Keratinocyte (primary cell): ENCODE measurements at regions not wholly inside any gene's neighbourhood (a gene's known extent, or its start where the extent isn't known, plus 50 kb on each side); places are given as distances from the start of the nearest gene placed in this dataset.

Source experiments
- DNase-seq: peaks from one replicate; pipeline ENCODE4 v3.0.0-alpha.2; 2011; ENCODE audit warnings: low read depth, missing footprints, low spot score
- FAIRE-seq: peaks from 2 replicates; lab custom pipeline; 2011; peaks lifted over from hg19 to GRCh38; lab: Jason Lieb, UNC
- H2AFZ ChIP-seq: 2 replicates; pipeline ENCODE4 v1.6.0; 2012; ENCODE audit warnings: low read length, control low read depth, inconsistent platforms; ENCODE audit not compliant: control insufficient read depth
- H3K27ac ChIP-seq: 2 replicates; pipeline ENCODE4 v1.5.1; 2011; ENCODE audit warnings: low read length; ENCODE audit not compliant: control insufficient read depth, insufficient read depth
- H3K27me3 ChIP-seq: 3 replicates; pipeline ENCODE4 v1.6.0; 2011; ENCODE audit warnings: low read length; ENCODE audit not compliant: control insufficient read depth, insufficient read depth; ENCODE audit errors: extremely low read depth
- H3K36me3 ChIP-seq, 2 experiments: 2 replicates in 1 of 2; 3 replicates in 1 of 2; pipeline ENCODE4 v1.5.1; 2011; ENCODE audit warnings: low read length in 2 of 2, mild to moderate bottlenecking in 1 of 2; ENCODE audit not compliant: control insufficient read depth in 2 of 2, insufficient read depth in 2 of 2; ENCODE audit errors: extremely low read depth in 1 of 2
- H3K4me1 ChIP-seq: 3 replicates; pipeline ENCODE4 v1.5.1; 2011; ENCODE audit warnings: low read length; ENCODE audit not compliant: control insufficient read depth, insufficient read depth; ENCODE audit errors: extremely low read depth
- H3K4me2 ChIP-seq: 3 replicates; pipeline ENCODE4 v1.6.0; 2011; ENCODE audit warnings: low read depth, low read length; ENCODE audit not compliant: control insufficient read depth, insufficient read depth; ENCODE audit errors: extremely low read depth
- H3K4me3 ChIP-seq, 3 experiments: fragments of 200-600 bp in 1 of 3; sonication (generic) in 1 of 3; 2 replicates in 2 of 3; 3 replicates in 1 of 3; pipeline ENCODE4 v1.5.1; 2011 to 2016; ENCODE audit warnings: low read length in 3 of 3, mild to moderate bottlenecking in 3 of 3, control low read depth in 2 of 3, inconsistent platforms in 1 of 3, low read depth in 1 of 3, mixed read lengths in 1 of 3, mixed run types in 1 of 3, moderate library complexity in 1 of 3; ENCODE audit not compliant: control insufficient read depth in 2 of 3, insufficient read depth in 2 of 3; ENCODE audit errors: extremely low read depth in 1 of 3
- H3K79me2 ChIP-seq: 2 replicates; pipeline ENCODE4 v1.6.0; 2012; ENCODE audit warnings: low read length; ENCODE audit not compliant: control insufficient read depth, insufficient read depth
- H3K9ac ChIP-seq: 3 replicates; pipeline ENCODE4 v1.6.0; 2011; ENCODE audit warnings: low read length; ENCODE audit not compliant: control insufficient read depth, insufficient read depth; ENCODE audit errors: extremely low read depth
- H3K9me1 ChIP-seq: 3 replicates; pipeline ENCODE4 v1.6.0; 2011; ENCODE audit warnings: low read length; ENCODE audit not compliant: control insufficient read depth, insufficient read depth; ENCODE audit errors: extremely low read depth
- H3K9me3 ChIP-seq: 2 replicates; pipeline ENCODE4 v1.5.1; 2012; ENCODE audit warnings: low read depth, low read length; ENCODE audit not compliant: control insufficient read depth
- H4K20me1 ChIP-seq: 3 replicates; pipeline ENCODE4 v1.6.0; 2011; ENCODE audit warnings: low read length; ENCODE audit not compliant: control insufficient read depth, insufficient read depth; ENCODE audit errors: extremely low read depth
- CTCF ChIP-seq, 3 experiments: IDR thresholded peaks in 1 of 3; conservative IDR thresholded peaks in 1 of 3; optimal IDR thresholded peaks in 1 of 3; 2 replicates in 2 of 3; 3 replicates in 1 of 3; pipeline versions ENCODE3 to v1.5.1; 2011; ENCODE audit warnings: low read length in 3 of 3, mild to moderate bottlenecking in 3 of 3, moderate library complexity in 2 of 3, control low read depth in 1 of 3, inconsistent platforms in 1 of 3; ENCODE audit not compliant: insufficient read depth in 2 of 3; ENCODE audit errors: extremely low read depth in 1 of 3
- EZH2 ChIP-seq: IDR thresholded peaks from one replicate; pipeline ENCODE4 v1.6.1; 2012; ENCODE audit warnings: inconsistent platforms, mild to moderate bottlenecking, low read length, moderate library complexity
- dilution Hi-C: fragments of 300-500 bp; cut with MboI; formaldehyde crosslinking; loops from one replicate; pipeline ENCODE4 v1.7.0; 2020; ENCODE audit warnings: low sequenced_read_pairs; ENCODE audit not compliant: extremely low pct_ligation_motif_present

- no peak overlapping the region for H3K9ac ChIP-seq
- H3K36me3 ChIP-seq = no peaks in the 10 kb centered on the region
- no peak for DNase-seq
- no peak overlapping the region for H2AFZ ChIP-seq
- FAIRE-seq = no peak
- H3K4me3 ChIP-seq = no peak overlapping the region
- H3K27ac ChIP-seq = no peak overlapping the region
- H3K9me1 ChIP-seq = no peaks in the 10 kb centered on the region
- TF ChIP-seq CTCF (optimal IDR thresholded peaks at IDR 0.05 in 1 of 3, IDR thresholded peaks at IDR 0.05 in 1 of 3, conservative IDR thresholded peaks at IDR 0.05 in 1 of 3; ENCODE audit: extremely low read depth in 1 of 3, insufficient read depth in 2 of 3, low read length in 3 of 3) (no peak), EZH2 (no peak)
- H3K4me2 ChIP-seq = no peak overlapping the region
- peaks cover 9% of the 10 kb centered on the region for H3K79me2 ChIP-seq
- H3K4me1 ChIP-seq = peaks cover 7% of the 10 kb centered on the region
- H3K9me3 ChIP-seq = no peaks in the 10 kb centered on the region
- H3K27me3 ChIP-seq = no peaks in the 10 kb centered on the region
- dilution Hi-C loops = no loop called here
- H4K20me1 ChIP-seq = no peaks in the 10 kb centered on the region
Measured at GRCh38 chrX:10033375-10034007, 66.3 kb downstream of the CLDN34 start.

- H3K27ac ChIP-seq = no peak overlapping the region
- FAIRE-seq = no peak
Measured at GRCh38 chrX:10034740-10035260, 67.6 kb downstream of the CLDN34 start.

More at GRCh38 chrX:10034740-10035260, 67.6 kb downstream of the CLDN34 start:
- dilution Hi-C loops = no loop called here
- Histone ChIP-seq H2AFZ (no peak overlapping the region), H3K4me3 (no peak overlapping the region), H3K27me3 (no peaks in the 10 kb centered on the region), H3K9me3 (no peaks in the 10 kb centered on the region), H3K4me2 (no peak overlapping the region), H3K36me3 (no peaks in the 10 kb centered on the region), H3K9ac (no peak overlapping the region), H3K4me1 (peaks cover 3% of the 10 kb centered on the region), H3K79me2 (peaks cover 9% of the 10 kb centered on the region), H4K20me1 (no peaks in the 10 kb centered on the region), H3K9me1 (no peaks in the 10 kb centered on the region)
- TF ChIP-seq CTCF (optimal IDR thresholded peaks at IDR 0.05 in 1 of 3, IDR thresholded peaks at IDR 0.05 in 1 of 3, conservative IDR thresholded peaks at IDR 0.05 in 1 of 3; ENCODE audit: extremely low read depth in 1 of 3, insufficient read depth in 2 of 3, low read length in 3 of 3) (no peak), EZH2 (no peak)
- no peak for DNase-seq
